H9 (cell line): ENCODE measurements at regions not wholly inside any gene's neighbourhood (a gene's known extent, or its start where the extent isn't known, plus 50 kb on each side); places are given as distances from the start of the nearest gene placed in this dataset.

ENCODE experiments used
- DNase-seq: peaks from one replicate; pipeline ENCODE4 v3.0.0-alpha.2; 2017
- H2AFZ ChIP-seq: one replicate; pipeline ENCODE4 v1.6.1; 2013; ENCODE audit warnings: mild to moderate bottlenecking, low read length, control low read depth, moderate library complexity
- H2AK5ac ChIP-seq: 2 replicates; pipeline ENCODE4 v1.6.1; 2013; ENCODE audit warnings: low read length, control low read depth, mixed read lengths; ENCODE audit not compliant: insufficient read length
- H2BK120ac ChIP-seq: one replicate; pipeline ENCODE4 v1.6.1; 2013; ENCODE audit warnings: low read depth, mild to moderate bottlenecking, low read length, control low read depth, inconsistent platforms; ENCODE audit not compliant: poor library complexity, severe bottlenecking
- H2BK12ac ChIP-seq: 2 replicates; pipeline ENCODE4 v1.6.1; 2013; ENCODE audit warnings: low read length, control low read depth, mixed read lengths, low read depth; ENCODE audit not compliant: insufficient read length
- H2BK15ac ChIP-seq: 2 replicates; pipeline ENCODE4 v1.6.1; 2013; ENCODE audit warnings: low read depth, low read length, control low read depth
- H2BK20ac ChIP-seq: one replicate; pipeline ENCODE4 v1.6.1; 2013; ENCODE audit warnings: low read depth, mild to moderate bottlenecking, low read length, control low read depth, inconsistent platforms; ENCODE audit not compliant: poor library complexity, severe bottlenecking
- H2BK5ac ChIP-seq: 2 replicates; pipeline ENCODE4 v1.6.1; 2013; ENCODE audit warnings: low read length, control low read depth, mixed read lengths; ENCODE audit not compliant: insufficient read length
- H3K14ac ChIP-seq: 2 replicates; pipeline ENCODE4 v1.6.1; 2013; ENCODE audit warnings: low read length, control low read depth; ENCODE audit not compliant: insufficient read depth
- H3K18ac ChIP-seq: 2 replicates; pipeline ENCODE4 v1.6.1; 2013; ENCODE audit warnings: low read depth, mild to moderate bottlenecking, mixed read lengths, low read length, control low read depth; ENCODE audit not compliant: insufficient read length
- H3K23ac ChIP-seq: 2 replicates; pipeline ENCODE4 v1.6.1; 2013; ENCODE audit warnings: low read length, control low read depth, mixed read lengths, low read depth; ENCODE audit not compliant: insufficient read length
- H3K23me2 ChIP-seq: 2 replicates; pipeline ENCODE4 v1.6.1; 2013; ENCODE audit warnings: low read depth, mild to moderate bottlenecking, mixed read lengths, low read length, control low read depth; ENCODE audit not compliant: insufficient read length, poor library complexity, severe bottlenecking
- H3K27ac ChIP-seq: 2 replicates; pipeline ENCODE4 v1.5.1; 2013; ENCODE audit warnings: low read length, control low read depth, mixed read lengths, low read depth; ENCODE audit not compliant: insufficient read length
- H3K27me3 ChIP-seq: 2 replicates; pipeline ENCODE4 v1.6.1; 2013; ENCODE audit warnings: low read length, control low read depth, inconsistent platforms; ENCODE audit not compliant: insufficient read depth
- H3K4ac ChIP-seq: 2 replicates; pipeline ENCODE4 v1.6.1; 2013; ENCODE audit warnings: low read depth, mild to moderate bottlenecking, control low read depth, inconsistent platforms, low read length, moderate library complexity
- H3K4me1 ChIP-seq: 2 replicates; pipeline ENCODE4 v1.6.1; 2013; ENCODE audit warnings: low read length, control low read depth, inconsistent platforms; ENCODE audit not compliant: insufficient read depth
- H3K4me2 ChIP-seq: 2 replicates; pipeline ENCODE4 v1.6.1; 2013; ENCODE audit warnings: low read length, control low read depth, mixed read lengths; ENCODE audit not compliant: insufficient read length, insufficient read depth
- H3K56ac ChIP-seq: 2 replicates; pipeline ENCODE4 v1.6.1; 2013; ENCODE audit warnings: low read depth, mild to moderate bottlenecking, mixed read lengths, low read length, control low read depth; ENCODE audit not compliant: insufficient read length
- H3K79me1 ChIP-seq: 2 replicates; pipeline ENCODE4 v1.6.1; 2013; ENCODE audit warnings: low read depth, mild to moderate bottlenecking, moderate library complexity, low read length, control low read depth, inconsistent platforms; ENCODE audit not compliant: insufficient read depth, poor library complexity, severe bottlenecking
- H3K79me2 ChIP-seq: 2 replicates; pipeline ENCODE4 v1.6.1; 2013; ENCODE audit warnings: low read length, control low read depth, inconsistent platforms; ENCODE audit not compliant: insufficient read depth
- H3K9ac ChIP-seq: 2 replicates; pipeline ENCODE4 v1.6.1; 2013; ENCODE audit warnings: low read length, control low read depth, mixed read lengths; ENCODE audit not compliant: insufficient read length; ENCODE audit errors: extremely low read depth
- H3K9me3 ChIP-seq: one replicate; pipeline ENCODE4 v1.6.1; 2013; ENCODE audit warnings: low read depth, low read length, inconsistent platforms; ENCODE audit not compliant: control insufficient read depth
- H3T11ph ChIP-seq: one replicate; pipeline ENCODE4 v1.6.1; 2013; ENCODE audit warnings: mild to moderate bottlenecking, low read length, control low read depth, inconsistent platforms
- H4K20me1 ChIP-seq: one replicate; pipeline ENCODE4 v1.6.1; 2013; ENCODE audit not compliant: control insufficient read depth, insufficient read length, insufficient read depth
- H4K5ac ChIP-seq: 2 replicates; pipeline ENCODE4 v1.6.1; 2013; ENCODE audit warnings: low read depth, mild to moderate bottlenecking, mixed read lengths, low read length, control low read depth; ENCODE audit not compliant: insufficient read length
- H4K8ac ChIP-seq: replicated peaks from 2 replicates; pipeline ENCODE4 v1.6.1; 2013; ENCODE audit warnings: low read length, control low read depth, mixed read lengths, low read depth; ENCODE audit not compliant: insufficient read length
- H4K91ac ChIP-seq: 2 replicates; pipeline ENCODE4 v1.6.1; 2013; ENCODE audit warnings: low read depth, mild to moderate bottlenecking, moderate library complexity, mixed read lengths, low read length, control low read depth; ENCODE audit not compliant: insufficient read length
- H3K27ac Mint-ChIP-seq, 3 experiments: 2 replicates in 2 of 3; 3 replicates in 1 of 3; pipeline ENCODE4 v1.8.0; 2020 to 2021; ENCODE audit warnings: mixed read lengths in 3 of 3, mild to moderate bottlenecking in 1 of 3, moderate library complexity in 1 of 3
- H3K27me3 Mint-ChIP-seq: 2 replicates; pipeline ENCODE4 v1.8.0; 2021; ENCODE audit warnings: low read depth, mild to moderate bottlenecking, moderate library complexity, mixed read lengths
- H3K36me3 Mint-ChIP-seq, 3 experiments: 2 replicates in 2 of 3; 3 replicates in 1 of 3; pipeline ENCODE4 v1.8.0; 2020 to 2021; ENCODE audit warnings: low read depth in 3 of 3, mixed read lengths in 3 of 3; ENCODE audit not compliant: insufficient read depth in 1 of 3
- H3K4me1 Mint-ChIP-seq, 2 experiments: 2 replicates each; pipeline ENCODE4 v1.8.0; 2020; ENCODE audit warnings: mixed read lengths in 2 of 2
- H3K4me3 Mint-ChIP-seq, 2 experiments: 2 replicates in 1 of 2; 3 replicates in 1 of 2; pipeline ENCODE4 v1.8.0; 2020 to 2021; ENCODE audit warnings: mild to moderate bottlenecking in 2 of 2, mixed read lengths in 2 of 2, moderate library complexity in 1 of 2
- H3K9me3 Mint-ChIP-seq, 2 experiments: 2 replicates in 1 of 2; 3 replicates in 1 of 2; pipeline ENCODE4 v1.8.0; 2020; ENCODE audit warnings: mild to moderate bottlenecking in 2 of 2, mixed read lengths in 2 of 2, moderate library complexity in 1 of 2
- WGBS: extraction: QIAGEN DNeasy Blood & Tissue Kit; methylation state at CpG from one replicate; pipeline ENCODE4 v1.1.7; 2013; ENCODE audit warnings: missing lambda C conversion rate, low lambda C conversion rate, mixed read lengths; ENCODE audit not compliant: insufficient read length; ENCODE audit errors: extremely low coverage; 5-methylcytosine and 5-hydroxymethylcytosine counted together
- TF ChIP-seq, protein P1 (sequence below): fragments of 200-600 bp; sonication (generic); conservative IDR thresholded peaks from 3 replicates; pipeline ENCODE4 v1.8.0; 2021; ENCODE audit warnings: antibody characterized with exemption, mild to moderate bottlenecking

- Histone ChIP-seq H3K23ac (no peak overlapping the region), H4K91ac (no peak overlapping the region), H2AFZ (no peak overlapping the region), H3K4me2 (no peak overlapping the region), H2AK5ac (no peak overlapping the region), H2BK20ac (no peak overlapping the region), H4K8ac (no peak overlapping the region), H3T11ph (no peak overlapping the region), H3K4me1 (no peaks in the 10 kb centered on the region), H3K23me2 (no peaks in the 10 kb centered on the region), H3K79me2 (no peaks in the 10 kb centered on the region; the same call in 1 of the 2 replicates), H4K20me1 (peaks cover 5% of the 10 kb centered on the region), H2BK120ac (no peak overlapping the region), H3K56ac (no peak overlapping the region), H3K79me1 (no peaks in the 10 kb centered on the region), H2BK12ac (no peak overlapping the region), H3K9me3 (no peaks in the 10 kb centered on the region), H3K27me3 (no peaks in the 10 kb centered on the region), H3K9ac (no peak overlapping the region), H3K4ac (no peak overlapping the region), H4K5ac (no peak overlapping the region), H3K14ac (peak overlapping the region; percentile 46; the same call in 1 of the 2 replicates), H3K27ac (no peak overlapping the region), H2BK15ac (no peak overlapping the region), H3K18ac (no peak overlapping the region), H2BK5ac (no peak overlapping the region)
- H3K4me1 Mint-ChIP-seq, result peaks cover under 1 to 4% of the 10 kb centered on the region in 2 experiments; a peak in 2 of 4 replicates
- H3K4me3 Mint-ChIP-seq, result no peak overlapping the region
- peaks cover 0 to 3% (median 0%) of the 10 kb centered on the region in 3 experiments; a peak in 3 of 7 replicates for H3K36me3 Mint-ChIP-seq
- WGBS, result no CpG with 5 or more reads among the region's 16 CpGs
- H3K27ac Mint-ChIP-seq, result no peak overlapping the region; a peak in 1 of 7 replicates
- H3K9me3 Mint-ChIP-seq, result no peaks in the 10 kb centered on the region
- TF ChIP-seq, protein P1, sequence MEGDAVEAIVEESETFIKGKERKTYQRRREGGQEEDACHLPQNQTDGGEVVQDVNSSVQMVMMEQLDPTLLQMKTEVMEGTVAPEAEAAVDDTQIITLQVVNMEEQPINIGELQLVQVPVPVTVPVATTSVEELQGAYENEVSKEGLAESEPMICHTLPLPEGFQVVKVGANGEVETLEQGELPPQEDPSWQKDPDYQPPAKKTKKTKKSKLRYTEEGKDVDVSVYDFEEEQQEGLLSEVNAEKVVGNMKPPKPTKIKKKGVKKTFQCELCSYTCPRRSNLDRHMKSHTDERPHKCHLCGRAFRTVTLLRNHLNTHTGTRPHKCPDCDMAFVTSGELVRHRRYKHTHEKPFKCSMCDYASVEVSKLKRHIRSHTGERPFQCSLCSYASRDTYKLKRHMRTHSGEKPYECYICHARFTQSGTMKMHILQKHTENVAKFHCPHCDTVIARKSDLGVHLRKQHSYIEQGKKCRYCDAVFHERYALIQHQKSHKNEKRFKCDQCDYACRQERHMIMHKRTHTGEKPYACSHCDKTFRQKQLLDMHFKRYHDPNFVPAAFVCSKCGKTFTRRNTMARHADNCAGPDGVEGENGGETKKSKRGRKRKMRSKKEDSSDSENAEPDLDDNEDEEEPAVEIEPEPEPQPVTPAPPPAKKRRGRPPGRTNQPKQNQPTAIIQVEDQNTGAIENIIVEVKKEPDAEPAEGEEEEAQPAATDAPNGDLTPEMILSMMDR, result no peak
- no peak for DNase-seq
- H3K27me3 Mint-ChIP-seq, result peaks cover under 1% of the 10 kb centered on the region; the same call in 1 of the 2 replicates
Measured at GRCh38 chr22:48561676-48562075, 1266.0 kb downstream of the BRD1 start.
